HepG2 (cell line): ENCODE measurements at regions not wholly inside any gene's neighbourhood (a gene's known extent, or its start where the extent isn't known, plus 50 kb on each side); places are given as distances from the start of the nearest gene placed in this dataset.

Source experiments
- ELF3 ChIP-seq: IDR thresholded peaks from 2 replicates; pipeline ENCODE4 v1.6.1; 2016; ENCODE audit warnings: missing genetic modification reagents, missing compliant biosample characterization
- FOXJ3 ChIP-seq: sonication (generic); formaldehyde crosslinking; IDR thresholded peaks from 2 replicates; pipeline ENCODE4 v1.4.0; 2020; ENCODE audit warnings: missing genetic modification reagents, mild to moderate bottlenecking, borderline replicate concordance
- HOXA9 ChIP-seq: sonication (generic); formaldehyde crosslinking; IDR thresholded peaks from 2 replicates; pipeline ENCODE4 v1.8.1; 2022; ENCODE audit warnings: missing genetic modification reagents, mild to moderate bottlenecking, moderate library complexity, borderline replicate concordance
- JUN ChIP-seq: sonication (generic); formaldehyde crosslinking; IDR thresholded peaks from 2 replicates; pipeline ENCODE4 v1.4.0; 2020; ENCODE audit warnings: mild to moderate bottlenecking, missing genetic modification reagents
- KDM6A ChIP-seq: IDR thresholded peaks from 2 replicates; pipeline ENCODE4 v1.6.1; 2016; ENCODE audit warnings: low read depth
- PRMT3 ChIP-seq: sonication (generic); formaldehyde crosslinking; IDR thresholded peaks from 2 replicates; pipeline ENCODE4 v1.8.1; 2022; ENCODE audit warnings: low read depth, mild to moderate bottlenecking, moderate library complexity, missing genetic modification reagents, borderline replicate concordance
- RBAK ChIP-seq: sonication (generic); formaldehyde crosslinking; IDR thresholded peaks from 2 replicates; pipeline ENCODE4 v1.5.1; 2020; ENCODE audit warnings: mild to moderate bottlenecking, missing genetic modification reagents
- RNF2 ChIP-seq: fragments of 450-650 bp; conservative IDR thresholded peaks from 2 replicates; pipeline ENCODE4 v1.6.1; 2016; ENCODE audit warnings: low read depth
- TBX3 ChIP-seq: fragments of 450-650 bp; IDR thresholded peaks from 2 replicates; pipeline ENCODE4 v1.6.1; 2017; ENCODE audit warnings: antibody characterized with exemption, mild to moderate bottlenecking, inconsistent platforms, borderline replicate concordance
- ZNF331 ChIP-seq: sonication (generic); formaldehyde crosslinking; IDR thresholded peaks from 2 replicates; pipeline ENCODE4 v1.4.0; 2020; ENCODE audit warnings: missing genetic modification reagents
- ZNF749 ChIP-seq: sonication (generic); formaldehyde crosslinking; IDR thresholded peaks from 2 replicates; pipeline ENCODE4 v1.8.0; 2022; ENCODE audit warnings: mild to moderate bottlenecking, missing genetic modification reagents, moderate library complexity, borderline replicate concordance
- ZNF878 ChIP-seq: sonication (generic); formaldehyde crosslinking; IDR thresholded peaks from 2 replicates; pipeline ENCODE4 v1.8.1; 2023; ENCODE audit warnings: mild to moderate bottlenecking, missing genetic modification reagents, moderate library complexity
- TF ChIP-seq, protein P1 (sequence below): sonication (generic); formaldehyde crosslinking; IDR thresholded peaks from 2 replicates; pipeline ENCODE4 v1.8.1; 2023; ENCODE audit warnings: mild to moderate bottlenecking, inconsistent platforms, moderate library complexity, missing genetic modification reagents, borderline replicate concordance
- TF ChIP-seq, protein P2 (sequence below): sonication (generic); formaldehyde crosslinking; IDR thresholded peaks from 2 replicates; pipeline ENCODE4 v1.4.0; 2020; ENCODE audit warnings: missing genetic modification reagents
- TF ChIP-seq, protein P3 (sequence below): sonication (generic); formaldehyde crosslinking; IDR thresholded peaks from 2 replicates; pipeline ENCODE4 v1.4.0; 2020; ENCODE audit warnings: missing genetic modification reagents, mild to moderate bottlenecking, borderline replicate concordance
- TF ChIP-seq, protein P4 (sequence below): sonication (generic); formaldehyde crosslinking; IDR thresholded peaks from 2 replicates; pipeline ENCODE4 v1.5.0; 2020; ENCODE audit warnings: missing genetic modification reagents
- TF ChIP-seq, protein P5 (sequence below): sonication (generic); formaldehyde crosslinking; IDR thresholded peaks from 2 replicates; pipeline ENCODE4 v1.4.0; 2020; ENCODE audit warnings: missing genetic modification reagents

DNA sequence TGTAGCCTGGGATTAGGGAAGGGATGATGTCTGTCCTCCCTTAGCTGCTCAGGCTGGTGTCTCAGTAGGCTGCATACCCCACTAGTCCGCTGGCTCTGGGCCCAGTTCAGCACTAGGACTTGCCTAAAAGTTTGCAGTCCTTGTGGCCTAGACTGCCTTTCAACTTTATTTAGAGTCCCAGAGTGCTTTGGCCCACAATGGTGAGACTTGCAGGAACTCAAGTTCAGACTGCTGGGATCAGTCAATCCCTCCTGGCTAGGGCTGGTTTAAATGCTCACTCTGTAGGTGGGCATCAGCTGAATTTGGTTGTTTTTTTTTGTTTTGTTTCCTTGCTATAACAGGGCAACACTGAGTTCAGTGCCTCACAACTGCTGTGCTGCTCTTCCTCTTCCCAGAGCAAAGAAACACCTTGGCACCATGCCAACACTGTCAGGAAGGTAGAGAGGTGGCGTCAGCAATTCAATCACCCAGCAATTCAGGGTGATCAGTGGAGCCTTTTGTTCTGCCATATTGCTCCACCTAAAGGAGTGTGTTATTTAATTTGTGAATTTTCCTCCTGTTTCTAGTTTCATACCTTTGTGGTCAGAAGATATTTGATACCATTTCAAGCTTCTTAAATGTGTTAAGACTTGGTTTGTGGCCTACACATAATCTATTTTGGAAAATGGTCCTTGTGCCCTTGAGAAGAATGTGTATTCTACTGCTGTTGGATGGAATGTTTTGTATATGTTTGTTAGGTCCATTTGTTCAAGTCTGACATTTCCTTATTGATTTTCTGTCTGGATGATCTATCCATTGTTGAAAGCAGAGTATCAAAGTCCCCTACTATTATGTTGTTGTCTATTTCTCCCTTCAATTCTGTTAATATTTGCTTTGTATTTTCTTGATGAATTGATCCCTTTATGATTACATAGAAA is 284.0 kb upstream of the PMFBP1 start (continued):
- TF ChIP-seq TBX3 (peak; percentile 75; the same call in 1 of the 2 replicates), ELF3 (peak; percentile 81; the same call in 1 of the 2 replicates), RBAK (no peak), HOXA9 (no peak), ZNF749 (CRISPR knock-in tag) (no peak), RNF2 (no peak), JUN (CRISPR knock-in tag) (peak; percentile 18; the same call in 1 of the 2 replicates), ZNF331 (CRISPR knock-in tag) (peak; percentile 42; the same call in 1 of the 2 replicates), ZNF878 (no peak), FOXJ3 (CRISPR knock-in tag) (peak; percentile 90), PRMT3 (CRISPR knock-in tag) (no peak), KDM6A (CRISPR knock-in tag) (peak; percentile 81; the same call in 1 of the 2 replicates)
- TF ChIP-seq, protein P1, sequence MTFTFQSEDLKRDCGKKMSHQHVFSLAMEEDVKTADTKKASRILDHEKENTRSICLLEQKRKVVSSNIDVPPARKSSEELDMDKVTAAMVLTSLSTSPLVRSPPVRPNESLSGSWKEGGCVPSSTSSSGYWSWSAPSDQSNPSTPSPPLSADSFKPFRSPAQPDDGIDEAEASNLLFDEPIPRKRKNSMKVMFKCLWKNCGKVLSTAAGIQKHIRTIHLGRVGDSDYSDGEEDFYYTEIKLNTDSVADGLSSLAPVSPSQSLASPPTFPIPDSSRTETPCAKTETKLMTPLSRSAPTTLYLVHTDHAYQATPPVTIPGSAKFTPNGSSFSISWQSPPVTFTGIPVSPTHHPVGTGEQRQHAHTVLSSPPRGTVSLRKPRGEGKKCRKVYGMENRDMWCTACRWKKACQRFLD (CRISPR knock-in tag) = no peak
- TF ChIP-seq, protein P2, sequence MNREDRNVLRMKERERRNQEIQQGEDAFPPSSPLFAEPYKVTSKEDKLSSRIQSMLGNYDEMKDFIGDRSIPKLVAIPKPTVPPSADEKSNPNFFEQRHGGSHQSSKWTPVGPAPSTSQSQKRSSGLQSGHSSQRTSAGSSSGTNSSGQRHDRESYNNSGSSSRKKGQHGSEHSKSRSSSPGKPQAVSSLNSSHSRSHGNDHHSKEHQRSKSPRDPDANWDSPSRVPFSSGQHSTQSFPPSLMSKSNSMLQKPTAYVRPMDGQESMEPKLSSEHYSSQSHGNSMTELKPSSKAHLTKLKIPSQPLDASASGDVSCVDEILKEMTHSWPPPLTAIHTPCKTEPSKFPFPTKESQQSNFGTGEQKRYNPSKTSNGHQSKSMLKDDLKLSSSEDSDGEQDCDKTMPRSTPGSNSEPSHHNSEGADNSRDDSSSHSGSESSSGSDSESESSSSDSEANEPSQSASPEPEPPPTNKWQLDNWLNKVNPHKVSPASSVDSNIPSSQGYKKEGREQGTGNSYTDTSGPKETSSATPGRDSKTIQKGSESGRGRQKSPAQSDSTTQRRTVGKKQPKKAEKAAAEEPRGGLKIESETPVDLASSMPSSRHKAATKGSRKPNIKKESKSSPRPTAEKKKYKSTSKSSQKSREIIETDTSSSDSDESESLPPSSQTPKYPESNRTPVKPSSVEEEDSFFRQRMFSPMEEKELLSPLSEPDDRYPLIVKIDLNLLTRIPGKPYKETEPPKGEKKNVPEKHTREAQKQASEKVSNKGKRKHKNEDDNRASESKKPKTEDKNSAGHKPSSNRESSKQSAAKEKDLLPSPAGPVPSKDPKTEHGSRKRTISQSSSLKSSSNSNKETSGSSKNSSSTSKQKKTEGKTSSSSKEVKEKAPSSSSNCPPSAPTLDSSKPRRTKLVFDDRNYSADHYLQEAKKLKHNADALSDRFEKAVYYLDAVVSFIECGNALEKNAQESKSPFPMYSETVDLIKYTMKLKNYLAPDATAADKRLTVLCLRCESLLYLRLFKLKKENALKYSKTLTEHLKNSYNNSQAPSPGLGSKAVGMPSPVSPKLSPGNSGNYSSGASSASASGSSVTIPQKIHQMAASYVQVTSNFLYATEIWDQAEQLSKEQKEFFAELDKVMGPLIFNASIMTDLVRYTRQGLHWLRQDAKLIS (CRISPR knock-in tag) = no peak
- TF ChIP-seq, protein P3, sequence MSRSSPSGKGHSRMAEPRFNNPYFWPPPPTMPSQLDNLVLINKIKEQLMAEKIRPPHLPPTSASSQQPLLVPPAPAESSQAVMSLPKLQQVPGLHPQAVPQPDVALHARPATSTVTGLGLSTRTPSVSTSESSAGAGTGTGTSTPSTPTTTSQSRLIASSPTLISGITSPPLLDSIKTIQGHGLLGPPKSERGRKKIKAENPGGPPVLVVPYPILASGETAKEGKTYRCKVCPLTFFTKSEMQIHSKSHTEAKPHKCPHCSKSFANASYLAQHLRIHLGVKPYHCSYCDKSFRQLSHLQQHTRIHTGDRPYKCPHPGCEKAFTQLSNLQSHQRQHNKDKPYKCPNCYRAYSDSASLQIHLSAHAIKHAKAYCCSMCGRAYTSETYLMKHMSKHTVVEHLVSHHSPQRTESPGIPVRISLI (CRISPR knock-in tag) = peak; percentile 60; the same call in 1 of the 2 replicates
- TF ChIP-seq, protein P4, sequence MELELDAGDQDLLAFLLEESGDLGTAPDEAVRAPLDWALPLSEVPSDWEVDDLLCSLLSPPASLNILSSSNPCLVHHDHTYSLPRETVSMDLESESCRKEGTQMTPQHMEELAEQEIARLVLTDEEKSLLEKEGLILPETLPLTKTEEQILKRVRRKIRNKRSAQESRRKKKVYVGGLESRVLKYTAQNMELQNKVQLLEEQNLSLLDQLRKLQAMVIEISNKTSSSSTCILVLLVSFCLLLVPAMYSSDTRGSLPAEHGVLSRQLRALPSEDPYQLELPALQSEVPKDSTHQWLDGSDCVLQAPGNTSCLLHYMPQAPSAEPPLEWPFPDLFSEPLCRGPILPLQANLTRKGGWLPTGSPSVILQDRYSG (CRISPR knock-in tag) = no peak
- TF ChIP-seq, protein P5, sequence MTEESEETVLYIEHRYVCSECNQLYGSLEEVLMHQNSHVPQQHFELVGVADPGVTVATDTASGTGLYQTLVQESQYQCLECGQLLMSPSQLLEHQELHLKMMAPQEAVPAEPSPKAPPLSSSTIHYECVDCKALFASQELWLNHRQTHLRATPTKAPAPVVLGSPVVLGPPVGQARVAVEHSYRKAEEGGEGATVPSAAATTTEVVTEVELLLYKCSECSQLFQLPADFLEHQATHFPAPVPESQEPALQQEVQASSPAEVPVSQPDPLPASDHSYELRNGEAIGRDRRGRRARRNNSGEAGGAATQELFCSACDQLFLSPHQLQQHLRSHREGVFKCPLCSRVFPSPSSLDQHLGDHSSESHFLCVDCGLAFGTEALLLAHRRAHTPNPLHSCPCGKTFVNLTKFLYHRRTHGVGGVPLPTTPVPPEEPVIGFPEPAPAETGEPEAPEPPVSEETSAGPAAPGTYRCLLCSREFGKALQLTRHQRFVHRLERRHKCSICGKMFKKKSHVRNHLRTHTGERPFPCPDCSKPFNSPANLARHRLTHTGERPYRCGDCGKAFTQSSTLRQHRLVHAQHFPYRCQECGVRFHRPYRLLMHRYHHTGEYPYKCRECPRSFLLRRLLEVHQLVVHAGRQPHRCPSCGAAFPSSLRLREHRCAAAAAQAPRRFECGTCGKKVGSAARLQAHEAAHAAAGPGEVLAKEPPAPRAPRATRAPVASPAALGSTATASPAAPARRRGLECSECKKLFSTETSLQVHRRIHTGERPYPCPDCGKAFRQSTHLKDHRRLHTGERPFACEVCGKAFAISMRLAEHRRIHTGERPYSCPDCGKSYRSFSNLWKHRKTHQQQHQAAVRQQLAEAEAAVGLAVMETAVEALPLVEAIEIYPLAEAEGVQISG (CRISPR knock-in tag) = 0 out of 2 replicates have a peak, but pooled peaks have one; percentile 34
